H9 (cell line): ENCODE measurements at regions not wholly inside any gene's neighbourhood (a gene's known extent, or its start where the extent isn't known, plus 50 kb on each side); places are given as distances from the start of the nearest gene placed in this dataset.

Experiments used
- DNase-seq: peaks from one replicate; pipeline ENCODE4 v3.0.0-alpha.2; 2017
- H2AFZ ChIP-seq: one replicate; pipeline ENCODE4 v1.6.1; 2013; ENCODE audit warnings: mild to moderate bottlenecking, low read length, control low read depth, moderate library complexity
- H2AK5ac ChIP-seq: 2 replicates; pipeline ENCODE4 v1.6.1; 2013; ENCODE audit warnings: low read length, control low read depth, mixed read lengths; ENCODE audit not compliant: insufficient read length
- H2BK120ac ChIP-seq: one replicate; pipeline ENCODE4 v1.6.1; 2013; ENCODE audit warnings: low read depth, mild to moderate bottlenecking, low read length, control low read depth, inconsistent platforms; ENCODE audit not compliant: poor library complexity, severe bottlenecking
- H2BK12ac ChIP-seq: 2 replicates; pipeline ENCODE4 v1.6.1; 2013; ENCODE audit warnings: low read length, control low read depth, mixed read lengths, low read depth; ENCODE audit not compliant: insufficient read length
- H2BK15ac ChIP-seq: 2 replicates; pipeline ENCODE4 v1.6.1; 2013; ENCODE audit warnings: low read depth, low read length, control low read depth
- H2BK20ac ChIP-seq: one replicate; pipeline ENCODE4 v1.6.1; 2013; ENCODE audit warnings: low read depth, mild to moderate bottlenecking, low read length, control low read depth, inconsistent platforms; ENCODE audit not compliant: poor library complexity, severe bottlenecking
- H2BK5ac ChIP-seq: 2 replicates; pipeline ENCODE4 v1.6.1; 2013; ENCODE audit warnings: low read length, control low read depth, mixed read lengths; ENCODE audit not compliant: insufficient read length
- H3K14ac ChIP-seq: 2 replicates; pipeline ENCODE4 v1.6.1; 2013; ENCODE audit warnings: low read length, control low read depth; ENCODE audit not compliant: insufficient read depth
- H3K18ac ChIP-seq: 2 replicates; pipeline ENCODE4 v1.6.1; 2013; ENCODE audit warnings: low read depth, mild to moderate bottlenecking, mixed read lengths, low read length, control low read depth; ENCODE audit not compliant: insufficient read length
- H3K23ac ChIP-seq: 2 replicates; pipeline ENCODE4 v1.6.1; 2013; ENCODE audit warnings: low read length, control low read depth, mixed read lengths, low read depth; ENCODE audit not compliant: insufficient read length
- H3K23me2 ChIP-seq: 2 replicates; pipeline ENCODE4 v1.6.1; 2013; ENCODE audit warnings: low read depth, mild to moderate bottlenecking, mixed read lengths, low read length, control low read depth; ENCODE audit not compliant: insufficient read length, poor library complexity, severe bottlenecking
- H3K27ac ChIP-seq: 2 replicates; pipeline ENCODE4 v1.5.1; 2013; ENCODE audit warnings: low read length, control low read depth, mixed read lengths, low read depth; ENCODE audit not compliant: insufficient read length
- H3K27me3 ChIP-seq: 2 replicates; pipeline ENCODE4 v1.6.1; 2013; ENCODE audit warnings: low read length, control low read depth, inconsistent platforms; ENCODE audit not compliant: insufficient read depth
- H3K4ac ChIP-seq: 2 replicates; pipeline ENCODE4 v1.6.1; 2013; ENCODE audit warnings: low read depth, mild to moderate bottlenecking, control low read depth, inconsistent platforms, low read length, moderate library complexity
- H3K4me1 ChIP-seq: 2 replicates; pipeline ENCODE4 v1.6.1; 2013; ENCODE audit warnings: low read length, control low read depth, inconsistent platforms; ENCODE audit not compliant: insufficient read depth
- H3K4me2 ChIP-seq: 2 replicates; pipeline ENCODE4 v1.6.1; 2013; ENCODE audit warnings: low read length, control low read depth, mixed read lengths; ENCODE audit not compliant: insufficient read length, insufficient read depth
- H3K56ac ChIP-seq: 2 replicates; pipeline ENCODE4 v1.6.1; 2013; ENCODE audit warnings: low read depth, mild to moderate bottlenecking, mixed read lengths, low read length, control low read depth; ENCODE audit not compliant: insufficient read length
- H3K79me1 ChIP-seq: 2 replicates; pipeline ENCODE4 v1.6.1; 2013; ENCODE audit warnings: low read depth, mild to moderate bottlenecking, moderate library complexity, low read length, control low read depth, inconsistent platforms; ENCODE audit not compliant: insufficient read depth, poor library complexity, severe bottlenecking
- H3K79me2 ChIP-seq: 2 replicates; pipeline ENCODE4 v1.6.1; 2013; ENCODE audit warnings: low read length, control low read depth, inconsistent platforms; ENCODE audit not compliant: insufficient read depth
- H3K9ac ChIP-seq: 2 replicates; pipeline ENCODE4 v1.6.1; 2013; ENCODE audit warnings: low read length, control low read depth, mixed read lengths; ENCODE audit not compliant: insufficient read length; ENCODE audit errors: extremely low read depth
- H3K9me3 ChIP-seq: one replicate; pipeline ENCODE4 v1.6.1; 2013; ENCODE audit warnings: low read depth, low read length, inconsistent platforms; ENCODE audit not compliant: control insufficient read depth
- H3T11ph ChIP-seq: one replicate; pipeline ENCODE4 v1.6.1; 2013; ENCODE audit warnings: mild to moderate bottlenecking, low read length, control low read depth, inconsistent platforms
- H4K20me1 ChIP-seq: one replicate; pipeline ENCODE4 v1.6.1; 2013; ENCODE audit not compliant: control insufficient read depth, insufficient read length, insufficient read depth
- H4K5ac ChIP-seq: 2 replicates; pipeline ENCODE4 v1.6.1; 2013; ENCODE audit warnings: low read depth, mild to moderate bottlenecking, mixed read lengths, low read length, control low read depth; ENCODE audit not compliant: insufficient read length
- H4K8ac ChIP-seq: replicated peaks from 2 replicates; pipeline ENCODE4 v1.6.1; 2013; ENCODE audit warnings: low read length, control low read depth, mixed read lengths, low read depth; ENCODE audit not compliant: insufficient read length
- H4K91ac ChIP-seq: 2 replicates; pipeline ENCODE4 v1.6.1; 2013; ENCODE audit warnings: low read depth, mild to moderate bottlenecking, moderate library complexity, mixed read lengths, low read length, control low read depth; ENCODE audit not compliant: insufficient read length
- H3K27ac Mint-ChIP-seq, 3 experiments: 2 replicates in 2 of 3; 3 replicates in 1 of 3; pipeline ENCODE4 v1.8.0; 2020 to 2021; ENCODE audit warnings: mixed read lengths in 3 of 3, mild to moderate bottlenecking in 1 of 3, moderate library complexity in 1 of 3
- H3K27me3 Mint-ChIP-seq: 2 replicates; pipeline ENCODE4 v1.8.0; 2021; ENCODE audit warnings: low read depth, mild to moderate bottlenecking, moderate library complexity, mixed read lengths
- H3K36me3 Mint-ChIP-seq, 3 experiments: 2 replicates in 2 of 3; 3 replicates in 1 of 3; pipeline ENCODE4 v1.8.0; 2020 to 2021; ENCODE audit warnings: low read depth in 3 of 3, mixed read lengths in 3 of 3; ENCODE audit not compliant: insufficient read depth in 1 of 3
- H3K4me1 Mint-ChIP-seq, 2 experiments: 2 replicates each; pipeline ENCODE4 v1.8.0; 2020; ENCODE audit warnings: mixed read lengths in 2 of 2
- H3K4me3 Mint-ChIP-seq, 2 experiments: 2 replicates in 1 of 2; 3 replicates in 1 of 2; pipeline ENCODE4 v1.8.0; 2020 to 2021; ENCODE audit warnings: mild to moderate bottlenecking in 2 of 2, mixed read lengths in 2 of 2, moderate library complexity in 1 of 2
- H3K9me3 Mint-ChIP-seq, 2 experiments: 2 replicates in 1 of 2; 3 replicates in 1 of 2; pipeline ENCODE4 v1.8.0; 2020; ENCODE audit warnings: mild to moderate bottlenecking in 2 of 2, mixed read lengths in 2 of 2, moderate library complexity in 1 of 2
- WGBS: extraction: QIAGEN DNeasy Blood & Tissue Kit; methylation state at CpG from one replicate; pipeline ENCODE4 v1.1.7; 2013; ENCODE audit warnings: missing lambda C conversion rate, low lambda C conversion rate, mixed read lengths; ENCODE audit not compliant: insufficient read length; ENCODE audit errors: extremely low coverage; 5-methylcytosine and 5-hydroxymethylcytosine counted together
- TF ChIP-seq, protein P1 (sequence below): fragments of 200-600 bp; sonication (generic); conservative IDR thresholded peaks from 3 replicates; pipeline ENCODE4 v1.8.0; 2021; ENCODE audit warnings: antibody characterized with exemption, mild to moderate bottlenecking

DNA sequence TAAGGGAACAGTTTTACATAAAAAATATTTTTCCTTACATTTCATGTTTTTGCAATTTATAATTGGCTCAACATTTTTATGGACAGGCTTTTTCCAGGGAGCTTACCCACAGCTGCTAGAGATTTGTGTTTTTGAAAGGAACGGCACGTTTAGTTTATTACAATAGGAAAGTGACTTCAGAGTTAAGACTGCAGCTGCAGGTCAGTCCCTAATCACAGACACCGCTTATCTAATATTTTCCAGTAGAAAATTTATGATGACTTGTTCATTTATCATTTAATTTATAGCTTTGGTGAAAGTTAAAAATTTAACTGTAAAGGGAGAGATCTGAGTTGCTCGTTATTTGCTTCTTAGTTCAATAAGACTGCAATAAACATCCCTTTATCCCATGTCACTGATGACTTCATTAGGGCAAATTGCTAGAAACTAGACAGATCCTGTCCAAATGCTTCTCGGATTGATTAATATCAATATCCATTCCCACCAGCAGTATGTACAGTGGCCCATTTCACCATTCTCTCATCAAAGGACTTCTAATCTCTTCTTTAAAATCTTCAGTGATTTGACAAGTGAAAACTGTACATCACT is 97.0 kb upstream of the ODAD2 start:
- Histone ChIP-seq H2BK20ac (no peak overlapping the region), H3K79me2 (no peaks in the 10 kb centered on the region), H3K27ac (no peak overlapping the region), H3K27me3 (no peaks in the 10 kb centered on the region), H4K8ac (no peak overlapping the region), H3K18ac (no peak overlapping the region), H3K9ac (no peak overlapping the region), H3K4me2 (no peak overlapping the region), H3K79me1 (no peaks in the 10 kb centered on the region), H3K4me1 (no peaks in the 10 kb centered on the region), H3K4ac (no peak overlapping the region), H2AK5ac (no peak overlapping the region), H3K9me3 (no peaks in the 10 kb centered on the region), H4K20me1 (no peaks in the 10 kb centered on the region), H3T11ph (no peak overlapping the region), H3K56ac (no peak overlapping the region), H2BK12ac (no peak overlapping the region), H2AFZ (no peak overlapping the region), H4K91ac (no peak overlapping the region), H2BK15ac (no peak overlapping the region), H2BK5ac (no peak overlapping the region), H3K14ac (no peak overlapping the region), H3K23me2 (no peaks in the 10 kb centered on the region), H3K23ac (no peak overlapping the region), H2BK120ac (no peak overlapping the region), H4K5ac (no peak overlapping the region)
- TF ChIP-seq, protein P1, sequence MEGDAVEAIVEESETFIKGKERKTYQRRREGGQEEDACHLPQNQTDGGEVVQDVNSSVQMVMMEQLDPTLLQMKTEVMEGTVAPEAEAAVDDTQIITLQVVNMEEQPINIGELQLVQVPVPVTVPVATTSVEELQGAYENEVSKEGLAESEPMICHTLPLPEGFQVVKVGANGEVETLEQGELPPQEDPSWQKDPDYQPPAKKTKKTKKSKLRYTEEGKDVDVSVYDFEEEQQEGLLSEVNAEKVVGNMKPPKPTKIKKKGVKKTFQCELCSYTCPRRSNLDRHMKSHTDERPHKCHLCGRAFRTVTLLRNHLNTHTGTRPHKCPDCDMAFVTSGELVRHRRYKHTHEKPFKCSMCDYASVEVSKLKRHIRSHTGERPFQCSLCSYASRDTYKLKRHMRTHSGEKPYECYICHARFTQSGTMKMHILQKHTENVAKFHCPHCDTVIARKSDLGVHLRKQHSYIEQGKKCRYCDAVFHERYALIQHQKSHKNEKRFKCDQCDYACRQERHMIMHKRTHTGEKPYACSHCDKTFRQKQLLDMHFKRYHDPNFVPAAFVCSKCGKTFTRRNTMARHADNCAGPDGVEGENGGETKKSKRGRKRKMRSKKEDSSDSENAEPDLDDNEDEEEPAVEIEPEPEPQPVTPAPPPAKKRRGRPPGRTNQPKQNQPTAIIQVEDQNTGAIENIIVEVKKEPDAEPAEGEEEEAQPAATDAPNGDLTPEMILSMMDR = no peak
- no peaks in the 10 kb centered on the region for H3K36me3 Mint-ChIP-seq
- no CpG with 5 or more reads among the region's 5 CpGs for WGBS
- H3K4me1 Mint-ChIP-seq = 0 out of 4 replicates have a peak, but pooled peaks cover 0 to 2% of the 10 kb centered on the region in 2 experiments
- no peak overlapping the region for H3K27ac Mint-ChIP-seq
- DNase-seq = no peak
- H3K4me3 Mint-ChIP-seq = no peak overlapping the region
- H3K9me3 Mint-ChIP-seq = no peaks in the 10 kb centered on the region
- no peaks in the 10 kb centered on the region for H3K27me3 Mint-ChIP-seq
